RPMI7951 (cell line): ENCODE measurements at regions not wholly inside any gene's neighbourhood (a gene's known extent, or its start where the extent isn't known, plus 50 kb on each side); places are given as distances from the start of the nearest gene placed in this dataset.

Experiments
- DNase-seq: peaks from one replicate; pipeline ENCODE4 v3.0.0-alpha.2; 2012; ENCODE audit warnings: low read depth

GRCh38 chr17:77001487-77001886 lies 133.3 kb downstream of the MGAT5B start:
- DNase-seq, result no peak

GRCh38 chr17:77002103-77003045 lies 134.2 kb downstream of the MGAT5B start:
- DNase-seq, result peak; percentile 93

- DNase-seq, result no peak
These were observed 135.5 kb downstream of the MGAT5B start for GRCh38 chr17:77003699-77004098.

- no peak for DNase-seq
These were observed 133.7 kb upstream of the SEC14L1 start for GRCh38 chr17:77006971-77007649.

- DNase-seq, result no peak
These were observed 130.9 kb upstream of the SEC14L1 start for GRCh38 chr17:77009877-77010276.

- DNase-seq, result no peak
These were observed 130.1 kb upstream of the SEC14L1 start for GRCh38 chr17:77010667-77011066.

- DNase-seq, result peak; percentile 48
These were observed 129.4 kb upstream of the SEC14L1 start for GRCh38 chr17:77011173-77012011.

GRCh38 chr17:77018504-77018903 lies 122.3 kb upstream of the SEC14L1 start:
- no peak for DNase-seq

- DNase-seq, result no peak
These were observed 120.8 kb upstream of the SEC14L1 start for GRCh38 chr17:77019893-77020379.

GRCh38 chr17:77020973-77021372 lies 119.8 kb upstream of the SEC14L1 start:
- no peak for DNase-seq

GRCh38 chr17:77022766-77023165 lies 118.0 kb upstream of the SEC14L1 start:
- DNase-seq, result no peak

GRCh38 chr17:77025781-77026180 lies 115.0 kb upstream of the SEC14L1 start:
- DNase-seq, result no peak

GRCh38 chr17:77027271-77027889 lies 113.4 kb upstream of the SEC14L1 start:
- DNase-seq, result no peak

- no peak for DNase-seq
These were observed 111.9 kb upstream of the SEC14L1 start for GRCh38 chr17:77028900-77029299.

GRCh38 chr17:77032929-77033328 lies 107.8 kb upstream of the SEC14L1 start:
- no peak for DNase-seq

GRCh38 chr17:77033892-77034404 lies 106.8 kb upstream of the SEC14L1 start:
- DNase-seq, result no peak

GRCh38 chr17:77034677-77035424 lies 105.9 kb upstream of the SEC14L1 start:
- no peak for DNase-seq

- no peak for DNase-seq
These were observed 105.2 kb upstream of the SEC14L1 start for GRCh38 chr17:77035526-77035925.

- DNase-seq, result no peak
These were observed 104.5 kb upstream of the SEC14L1 start for GRCh38 chr17:77036136-77036840.

- peak; percentile 59 for DNase-seq
These were observed 103.9 kb upstream of the SEC14L1 start for GRCh38 chr17:77036841-77037381.
